ELR (cell line): ENCODE measurements at regions not wholly inside any gene's neighbourhood (a gene's known extent, or its start where the extent isn't known, plus 50 kb on each side); places are given as distances from the start of the nearest gene placed in this dataset.
"Not testable (repeated sequence)": the region's sequence is repeated elsewhere in the genome, so short reads cannot be mapped to it uniquely, and the experiment has no call there.

Experiments
- DNase-seq: peaks from one replicate; pipeline ENCODE4 v3.0.0-alpha.2; 2015; ENCODE audit warnings: low read depth

GRCh38 chr3:72660270-72661114 is 187.8 kb downstream of the SHQ1 start:
- DNase-seq: no peak

GRCh38 chr3:72659596-72659995 is 188.6 kb downstream of the SHQ1 start:
- no peak for DNase-seq

- DNase-seq: no peak
Observed at GRCh38 chr3:72659188-72659587, 189.1 kb downstream of the SHQ1 start.

- DNase-seq: no peak
Observed at GRCh38 chr3:72658466-72659100, 189.7 kb downstream of the SHQ1 start.

GRCh38 chr3:72657666-72658065 is 190.6 kb downstream of the SHQ1 start:
- no peak for DNase-seq

GRCh38 chr3:72655723-72656122 is 192.5 kb downstream of the SHQ1 start:
- no peak for DNase-seq

- DNase-seq: no peak
Observed at GRCh38 chr3:72655131-72655551, 193.1 kb downstream of the SHQ1 start.

- no peak for DNase-seq
Observed at GRCh38 chr3:72652395-72652794, 195.8 kb downstream of the SHQ1 start.

GRCh38 chr3:72651498-72651897 is 196.7 kb downstream of the SHQ1 start:
- DNase-seq: no peak

- DNase-seq: no peak
Observed at GRCh38 chr3:72646263-72646662, 202.0 kb downstream of the SHQ1 start.

GRCh38 chr3:72643635-72644034 is 204.6 kb downstream of the SHQ1 start:
- DNase-seq: not testable (repeated sequence)

GRCh38 chr3:72641684-72642083 is 206.6 kb downstream of the SHQ1 start:
- DNase-seq: peak; percentile 16

GRCh38 chr3:72641072-72641471 is 207.2 kb downstream of the SHQ1 start:
- no peak for DNase-seq

- no peak for DNase-seq
Observed at GRCh38 chr3:72636969-72637597, 211.2 kb downstream of the SHQ1 start.

- DNase-seq: no peak
Observed at GRCh38 chr3:72635551-72635950, 212.7 kb downstream of the SHQ1 start.

- no peak for DNase-seq
Observed at GRCh38 chr3:72634128-72634527, 214.1 kb downstream of the SHQ1 start.

GRCh38 chr3:72633534-72633933 is 214.7 kb downstream of the SHQ1 start:
- peak; percentile 26 for DNase-seq

- DNase-seq: peak; percentile 77
Observed at GRCh38 chr3:72633121-72633520, 215.1 kb downstream of the SHQ1 start.

- peak; percentile 49 for DNase-seq
Observed at GRCh38 chr3:72632129-72632528, 216.1 kb downstream of the SHQ1 start.

GRCh38 chr3:72630969-72631344 is 217.3 kb downstream of the SHQ1 start:
- DNase-seq: no peak

- no peak for DNase-seq
Observed at GRCh38 chr3:72630327-72630968, 217.8 kb downstream of the SHQ1 start.

GRCh38 chr3:72629191-72629631 is 219.0 kb downstream of the SHQ1 start:
- DNase-seq: peak; percentile 22

GRCh38 chr3:72628065-72628464 is 220.2 kb downstream of the SHQ1 start:
- DNase-seq: no peak
